Calu3 (cell line): ENCODE measurements at regions not wholly inside any gene's neighbourhood (a gene's known extent, or its start where the extent isn't known, plus 50 kb on each side); places are given as distances from the start of the nearest gene placed in this dataset.

Source experiments
- BruUV-seq: library from RNA; stranded (reverse); fragments of 400-500 nt; replicated peaks from 2 replicates; lab custom pipeline; 2021; lab: Mats Ljungman, UMichigan
- CTCF ChIA-PET: fragments of 300-600 bp; sonication (Branson Sonifier 250); formaldehyde crosslinking; loops from one replicate; lab custom pipeline; 2022; ENCODE audit warnings: antibody characterized with exemption; lab: Charles Lee
- DNase-seq: peaks from one replicate; pipeline ENCODE4 v3.0.0; 2022
- H3K27ac Mint-ChIP-seq: one replicate; pipeline ENCODE4 v1.8.0; 2022; ENCODE audit warnings: mixed read lengths; ENCODE audit not compliant: unreplicated experiment
- H3K27me3 Mint-ChIP-seq: one replicate; pipeline ENCODE4 v1.8.0; 2022; ENCODE audit warnings: mixed read lengths; ENCODE audit not compliant: unreplicated experiment
- H3K36me3 Mint-ChIP-seq: one replicate; pipeline ENCODE4 v1.8.0; 2022; ENCODE audit warnings: mild to moderate bottlenecking, moderate library complexity, mixed read lengths; ENCODE audit not compliant: insufficient read depth, unreplicated experiment
- H3K4me1 Mint-ChIP-seq: one replicate; pipeline ENCODE4 v1.8.0; 2022; ENCODE audit warnings: mild to moderate bottlenecking, low read depth, mixed read lengths; ENCODE audit not compliant: unreplicated experiment
- H3K4me3 Mint-ChIP-seq: one replicate; pipeline ENCODE4 v1.8.0; 2022; ENCODE audit warnings: mild to moderate bottlenecking, low read depth, moderate library complexity, mixed read lengths; ENCODE audit not compliant: unreplicated experiment
- H3K9me3 Mint-ChIP-seq: one replicate; pipeline ENCODE4 v1.8.0; 2022; ENCODE audit warnings: low read depth, mixed read lengths; ENCODE audit not compliant: unreplicated experiment
- intact Hi-C: fragments of 100-400 bp; cut with micrococcal nuclease; formaldehyde crosslinking; loops from one replicate; pipeline ENCODE4 v1.10.0; 2022; ENCODE audit not compliant: unreplicated experiment
- TF ChIP-seq, protein P1 (sequence below): fragments of 200-600 bp; IDR thresholded peaks from one replicate; pipeline ENCODE4 v1.8.0; 2022; ENCODE audit warnings: antibody characterized with exemption; ENCODE audit not compliant: unreplicated experiment

DNA sequence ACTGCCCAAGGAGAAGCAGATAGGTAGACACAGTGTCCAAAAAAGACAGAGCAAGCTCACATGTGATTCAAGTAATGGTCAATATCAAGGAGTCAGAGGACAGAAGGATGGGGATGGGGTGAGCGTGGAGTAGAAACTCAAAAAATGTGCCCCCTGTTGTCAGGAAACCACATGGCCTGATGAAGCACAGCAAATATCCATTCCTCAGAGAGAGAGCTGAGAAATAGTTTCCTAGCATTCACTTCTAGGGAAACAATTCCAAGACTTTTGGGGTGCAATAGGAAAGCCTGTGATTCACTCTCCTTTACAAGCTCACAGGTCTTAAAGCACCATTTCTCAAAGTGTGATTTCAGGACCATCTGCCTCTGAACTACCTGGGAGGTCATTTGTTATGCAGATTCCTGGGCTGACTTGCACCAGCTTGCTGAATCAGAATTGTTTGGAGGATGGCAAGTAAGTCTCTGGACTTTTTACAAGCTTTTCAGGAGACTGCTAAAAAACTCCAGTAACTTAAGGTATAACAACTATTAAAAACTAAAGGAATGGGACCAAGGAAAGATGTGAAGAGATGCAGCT, 432.8 kb downstream of the HDGFL1 start:
- H3K9me3 Mint-ChIP-seq, result peaks cover 7% of the 10 kb centered on the region
- CTCF ChIA-PET, result no interaction called here
- intact Hi-C loops, result no loop called here
- H3K4me3 Mint-ChIP-seq, result no peak overlapping the region
- TF ChIP-seq, protein P1, sequence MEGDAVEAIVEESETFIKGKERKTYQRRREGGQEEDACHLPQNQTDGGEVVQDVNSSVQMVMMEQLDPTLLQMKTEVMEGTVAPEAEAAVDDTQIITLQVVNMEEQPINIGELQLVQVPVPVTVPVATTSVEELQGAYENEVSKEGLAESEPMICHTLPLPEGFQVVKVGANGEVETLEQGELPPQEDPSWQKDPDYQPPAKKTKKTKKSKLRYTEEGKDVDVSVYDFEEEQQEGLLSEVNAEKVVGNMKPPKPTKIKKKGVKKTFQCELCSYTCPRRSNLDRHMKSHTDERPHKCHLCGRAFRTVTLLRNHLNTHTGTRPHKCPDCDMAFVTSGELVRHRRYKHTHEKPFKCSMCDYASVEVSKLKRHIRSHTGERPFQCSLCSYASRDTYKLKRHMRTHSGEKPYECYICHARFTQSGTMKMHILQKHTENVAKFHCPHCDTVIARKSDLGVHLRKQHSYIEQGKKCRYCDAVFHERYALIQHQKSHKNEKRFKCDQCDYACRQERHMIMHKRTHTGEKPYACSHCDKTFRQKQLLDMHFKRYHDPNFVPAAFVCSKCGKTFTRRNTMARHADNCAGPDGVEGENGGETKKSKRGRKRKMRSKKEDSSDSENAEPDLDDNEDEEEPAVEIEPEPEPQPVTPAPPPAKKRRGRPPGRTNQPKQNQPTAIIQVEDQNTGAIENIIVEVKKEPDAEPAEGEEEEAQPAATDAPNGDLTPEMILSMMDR, result no peak
- no peaks in the 10 kb centered on the region for H3K27me3 Mint-ChIP-seq
- no peak for DNase-seq
- H3K4me1 Mint-ChIP-seq, result no peaks in the 10 kb centered on the region
- no peaks in the 10 kb centered on the region for H3K36me3 Mint-ChIP-seq
- BruUV-seq, result no TSS peak
- no peak overlapping the region for H3K27ac Mint-ChIP-seq

DNA sequence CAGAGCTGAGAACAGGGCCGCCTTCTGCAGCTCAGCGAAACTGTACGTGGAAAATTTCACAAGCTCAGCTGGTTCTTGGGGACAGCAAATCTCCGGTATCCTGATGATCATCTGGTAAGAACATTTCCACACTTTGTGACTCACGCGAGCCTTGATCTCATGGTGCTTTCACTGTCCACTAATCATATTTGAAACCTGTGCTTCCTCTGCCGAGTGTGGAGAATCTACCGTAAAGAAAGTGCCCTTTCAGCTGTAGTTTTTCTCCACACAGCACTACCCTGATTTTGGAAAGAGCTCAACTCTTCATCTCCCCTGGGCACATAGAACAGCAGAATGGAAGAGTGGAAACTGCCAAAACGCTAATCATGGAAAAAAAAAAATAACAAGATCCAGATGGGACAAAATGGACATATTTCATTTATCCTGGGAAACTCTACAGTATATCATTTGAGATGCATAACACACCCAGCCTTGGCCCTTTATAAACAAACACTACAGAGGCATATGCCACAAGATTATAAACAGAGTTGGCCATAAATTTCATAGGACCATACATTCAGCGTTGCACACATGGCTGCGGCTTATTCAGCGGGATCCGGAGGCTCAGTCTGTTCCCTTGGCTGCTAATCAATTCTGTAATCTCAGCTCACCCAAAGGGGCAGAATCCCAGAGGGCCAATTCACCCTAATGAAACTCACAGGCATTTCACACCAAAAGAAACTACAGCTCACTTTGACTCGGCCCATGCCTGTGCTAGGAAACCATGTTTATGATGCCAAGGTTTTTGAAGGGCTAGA, 434.5 kb downstream of the HDGFL1 start:
- TF ChIP-seq, protein P1, result no peak
- no peak for DNase-seq
- H3K4me1 Mint-ChIP-seq, result no peaks in the 10 kb centered on the region
- CTCF ChIA-PET, result interaction anchor here (0.6 to 0.7 kb wide), 2 partner anchors 718 to 876 kb away, joined by 3 read pairs; no protein-coding TSS in a partner anchor
- no TSS peak for BruUV-seq
- no peaks in the 10 kb centered on the region for H3K36me3 Mint-ChIP-seq
- no peaks in the 10 kb centered on the region for H3K27me3 Mint-ChIP-seq
- no peak overlapping the region for H3K27ac Mint-ChIP-seq
- peaks cover 7% of the 10 kb centered on the region for H3K9me3 Mint-ChIP-seq
- intact Hi-C loops, result no loop called here
- no peak overlapping the region for H3K4me3 Mint-ChIP-seq

DNA sequence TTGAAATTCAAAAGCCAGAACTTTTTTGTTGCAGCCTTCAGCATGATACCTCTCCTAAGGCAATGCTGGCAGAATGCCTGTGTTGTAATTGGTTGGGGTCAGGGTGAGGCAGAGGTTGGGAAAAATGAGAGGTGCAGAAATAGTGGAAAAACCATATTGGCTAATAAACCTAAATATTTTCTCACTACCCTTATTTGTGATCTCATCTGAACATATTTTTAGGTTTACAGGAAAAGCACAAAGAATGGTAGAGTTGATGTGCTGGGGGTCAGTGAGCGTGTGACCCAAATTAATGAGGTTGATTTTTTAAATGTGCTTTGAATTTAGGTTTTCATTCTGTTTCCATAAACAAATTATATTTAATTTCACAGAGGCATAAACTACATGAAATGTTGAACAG, 437.3 kb downstream of the HDGFL1 start:
- H3K4me3 Mint-ChIP-seq, result no peak overlapping the region
- CTCF ChIA-PET, result no interaction called here
- H3K36me3 Mint-ChIP-seq, result no peaks in the 10 kb centered on the region
- intact Hi-C loops, result no loop called here
- TF ChIP-seq, protein P1, result no peak
- H3K4me1 Mint-ChIP-seq, result no peaks in the 10 kb centered on the region
- BruUV-seq, result no TSS peak
- H3K27ac Mint-ChIP-seq, result no peak overlapping the region
- no peaks in the 10 kb centered on the region for H3K27me3 Mint-ChIP-seq
- peaks cover 2% of the 10 kb centered on the region for H3K9me3 Mint-ChIP-seq
- DNase-seq, result no peak

DNA sequence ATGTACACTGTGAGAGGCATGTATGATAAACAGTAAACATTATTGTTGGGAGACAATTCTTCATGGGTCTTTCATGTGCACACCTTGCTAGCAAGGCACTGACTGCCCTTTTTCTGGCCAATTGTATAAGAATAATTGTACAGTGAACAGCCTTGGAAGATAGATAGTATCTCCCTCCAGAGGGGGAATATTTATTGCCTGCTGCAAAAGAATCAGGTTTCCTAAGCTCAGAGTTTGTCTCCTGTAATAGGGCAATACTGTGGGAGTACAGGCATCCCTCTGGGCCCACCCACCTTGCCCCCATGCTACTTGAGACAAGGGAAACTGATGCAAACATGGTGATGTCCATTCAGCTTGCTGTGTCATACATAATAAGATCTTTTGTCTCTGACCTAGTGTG, 442.2 kb downstream of the HDGFL1 start:
- Mint-ChIP-seq H3K4me1 (no peaks in the 10 kb centered on the region), H3K4me3 (no peak overlapping the region), H3K27ac (no peak overlapping the region), H3K27me3 (no peaks in the 10 kb centered on the region), H3K36me3 (no peaks in the 10 kb centered on the region), H3K9me3 (no peaks in the 10 kb centered on the region)
- TF ChIP-seq, protein P1, result no peak
- CTCF ChIA-PET, result no interaction called here
- no TSS peak for BruUV-seq
- intact Hi-C loops, result no loop called here
- DNase-seq, result no peak
